NCI-H748 (cell line): ENCODE measurements at regions not wholly inside any gene's neighbourhood (a gene's known extent, or its start where the extent isn't known, plus 50 kb on each side); places are given as distances from the start of the nearest gene placed in this dataset.
"Not testable (repeated sequence)": the region's sequence is repeated elsewhere in the genome, so short reads cannot be mapped to it uniquely, and the experiment has no call there.

Source experiments
- DNase-seq: peaks from one replicate; lab custom pipeline; 2025; ENCODE audit not compliant: unreplicated experiment; lab: John Stamatoyannopoulos, UW

DNA sequence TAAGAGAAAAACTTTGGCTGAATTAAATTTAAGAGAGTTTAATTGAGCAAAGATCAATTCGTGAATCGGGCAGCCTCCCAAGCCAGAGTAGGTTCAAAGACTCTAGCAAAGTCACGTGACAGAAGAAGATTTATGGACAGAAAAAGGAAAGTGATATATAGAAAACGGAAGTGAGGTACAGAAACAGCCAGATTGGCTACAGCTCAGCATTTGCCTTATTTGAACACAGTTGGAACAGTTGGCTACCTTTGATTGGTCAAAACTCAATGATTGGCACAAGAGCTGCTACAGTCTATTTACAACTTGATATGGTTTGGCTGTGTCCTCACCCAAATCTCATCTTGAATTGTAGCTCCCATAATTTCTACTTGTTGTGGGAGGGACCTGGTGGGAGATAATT, 102.6 kb downstream of the PLG start:
- no peak for DNase-seq

DNA sequence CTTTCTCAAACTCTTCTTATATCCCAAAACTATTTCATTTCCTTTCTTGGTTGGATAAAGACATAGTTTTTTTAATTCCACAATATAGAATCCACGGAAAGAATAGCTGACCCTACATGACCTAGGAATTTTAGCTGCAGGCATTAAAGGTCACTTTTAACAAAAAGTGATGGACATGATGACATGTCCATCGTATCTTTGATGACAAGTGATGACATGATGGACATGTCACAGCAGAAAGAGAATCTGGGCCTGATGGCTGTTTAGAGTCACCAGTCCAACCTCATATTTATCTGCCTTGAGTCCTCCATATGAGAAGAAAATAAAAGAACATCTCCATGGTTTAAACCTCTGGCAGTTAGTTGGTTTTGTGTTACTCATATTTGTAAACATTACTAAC, 106.2 kb downstream of the PLG start:
- no peak for DNase-seq

DNA sequence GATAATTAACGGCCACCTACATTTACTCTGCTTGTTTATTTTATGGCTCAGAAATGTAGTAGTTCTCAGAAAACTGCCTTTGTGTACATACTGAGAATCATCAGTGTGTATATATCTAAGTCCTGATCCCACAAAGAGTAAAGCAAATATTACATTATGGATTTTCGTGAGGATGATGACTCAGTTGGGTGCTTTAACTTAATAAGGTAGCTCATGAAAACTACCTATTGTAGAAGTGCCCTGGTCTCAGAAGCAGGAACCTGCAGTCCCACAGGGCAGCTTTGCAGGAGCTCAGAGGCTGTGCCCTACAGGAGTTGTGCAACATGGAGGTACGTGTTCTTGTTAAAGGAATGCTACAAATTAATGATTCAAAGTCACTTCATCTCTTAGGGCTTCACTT, 108.2 kb downstream of the PLG start:
- peak; percentile 26 for DNase-seq

DNA sequence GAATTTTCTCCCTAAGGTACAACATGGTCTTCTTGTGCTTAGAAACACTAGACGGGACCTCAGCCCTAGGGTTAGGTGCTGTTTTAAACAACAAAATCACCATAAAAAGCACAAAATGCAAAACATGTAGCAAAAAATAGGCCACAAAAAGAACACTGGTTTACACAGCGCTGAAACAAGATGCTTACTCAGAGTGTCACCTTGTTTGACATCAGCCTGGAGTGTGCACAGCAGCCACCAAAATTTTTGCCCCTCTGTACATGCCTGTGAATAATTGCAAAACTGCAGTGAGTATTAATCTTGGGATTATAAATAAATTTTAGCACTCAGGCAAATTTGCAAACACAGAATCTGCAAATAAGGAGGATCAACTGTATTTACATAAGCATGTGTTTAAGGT, 110.1 kb downstream of the PLG start:
- no peak for DNase-seq

DNA sequence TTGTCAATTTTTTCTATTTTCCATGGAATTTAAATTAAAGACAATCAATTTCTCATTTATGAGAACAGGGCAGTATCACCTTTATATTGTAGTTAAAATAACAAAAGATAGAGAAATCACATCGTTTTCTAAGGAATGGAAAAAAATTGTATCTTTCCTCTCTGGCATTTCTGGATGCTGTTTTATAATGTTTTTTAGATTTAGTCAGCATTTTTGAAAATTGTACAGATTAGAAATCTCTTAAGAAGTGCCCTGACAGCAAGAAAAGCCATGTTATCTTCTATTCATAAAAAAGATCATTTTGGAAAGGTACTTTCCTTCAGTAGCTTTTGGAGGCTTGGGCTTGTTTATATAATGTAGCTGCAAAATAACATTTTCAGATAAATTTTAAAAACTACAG, 116.9 kb downstream of the PLG start:
- no peak for DNase-seq

DNA sequence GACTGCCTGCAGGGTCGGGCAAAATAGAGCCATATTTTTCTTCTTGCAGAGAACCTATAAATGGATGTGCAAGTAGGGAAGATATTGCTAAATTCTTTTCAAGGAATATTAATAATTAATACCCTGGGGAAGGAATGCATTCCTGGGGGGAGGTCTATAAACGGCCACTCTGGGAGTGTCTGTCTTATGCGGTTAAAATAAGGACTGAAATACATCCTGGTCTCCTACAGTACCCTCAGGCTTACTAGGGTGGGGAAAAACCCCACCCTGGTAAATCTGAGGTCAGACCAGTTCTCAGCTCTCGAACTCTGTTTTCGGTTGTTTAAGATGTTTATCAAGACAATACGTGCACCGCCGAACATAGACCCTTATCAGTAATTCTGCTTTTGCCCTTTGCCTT, 118.6 kb downstream of the PLG start:
- not testable (repeated sequence) for DNase-seq

DNA sequence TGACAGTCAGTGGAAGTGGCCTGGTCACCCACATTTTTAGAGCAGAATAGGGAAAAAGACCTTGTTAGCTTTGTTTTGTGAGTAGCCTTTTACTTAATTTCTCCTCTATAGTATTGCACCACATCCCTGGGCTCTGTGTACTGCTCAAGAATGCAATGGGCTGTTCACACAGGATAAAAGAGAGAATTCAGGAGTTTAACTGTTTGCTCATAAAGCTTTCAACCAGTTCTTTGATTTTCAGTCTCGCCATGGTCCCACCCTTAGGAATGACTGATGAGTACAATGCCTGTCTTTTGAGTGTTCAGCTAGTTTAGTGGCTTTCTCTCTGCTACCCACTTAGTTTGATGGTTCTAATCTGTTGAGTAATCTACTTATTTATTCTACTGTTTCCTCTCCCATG, 129.7 kb downstream of the PLG start:
- no peak for DNase-seq

DNA sequence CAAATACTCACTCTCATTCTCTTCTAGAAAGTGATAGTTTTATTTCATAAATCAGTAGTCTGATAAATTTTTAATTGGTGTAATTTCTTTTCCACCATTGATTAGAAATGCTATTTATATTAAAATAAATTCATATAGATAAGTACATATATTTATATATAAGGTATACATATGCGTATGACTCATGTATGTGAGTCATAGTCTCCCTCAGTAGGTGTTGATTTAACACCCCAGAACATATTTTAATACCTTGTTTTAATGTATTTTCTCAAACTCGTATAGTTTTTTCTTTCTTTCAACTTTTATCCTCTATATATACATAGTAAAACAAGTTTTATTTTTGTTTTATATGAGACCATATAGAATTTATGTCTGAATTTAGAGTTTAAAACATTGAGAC, 130.4 kb downstream of the PLG start:
- no peak for DNase-seq

DNA sequence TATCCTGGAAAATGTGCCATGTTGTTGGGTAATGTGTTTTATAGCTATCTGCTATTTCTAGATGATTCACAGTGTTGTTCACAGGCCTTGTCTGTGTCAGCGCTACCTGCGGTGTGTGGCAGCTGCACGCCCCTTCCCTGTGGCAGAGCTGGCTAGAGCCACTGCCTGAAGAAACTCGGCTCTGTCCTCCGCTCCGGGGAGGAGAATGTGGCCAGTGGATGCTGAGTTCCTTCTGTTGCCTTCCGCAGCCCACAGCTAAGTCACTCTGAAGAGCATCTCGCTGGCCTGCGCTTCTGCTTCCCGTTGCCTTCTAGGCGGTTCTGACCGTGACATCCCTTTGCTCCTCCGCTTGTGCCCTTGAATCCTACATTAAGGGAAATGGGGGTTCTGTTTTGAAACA, 135.1 kb downstream of the PLG start:
- peak; percentile 10 for DNase-seq

DNA sequence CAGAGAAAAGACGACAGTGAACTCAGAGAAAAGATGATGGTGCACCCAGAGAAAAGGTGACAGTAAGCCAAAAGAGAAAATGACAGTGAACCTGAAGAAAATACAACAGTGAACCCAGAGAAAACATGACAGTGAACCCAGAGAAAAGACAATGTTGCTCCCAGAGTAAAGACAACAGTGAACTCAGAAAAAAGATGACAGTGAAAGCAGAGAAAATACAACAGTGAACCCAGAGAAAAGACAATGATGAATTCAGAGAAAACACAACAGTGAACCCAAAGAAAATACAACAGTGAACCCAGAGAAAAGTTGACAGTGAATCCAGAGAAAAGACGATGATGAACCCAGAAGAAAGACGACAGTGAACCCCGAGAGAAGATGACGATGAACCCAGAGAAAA, 140.5 kb upstream of the MAP3K4 start:
- no peak for DNase-seq

DNA sequence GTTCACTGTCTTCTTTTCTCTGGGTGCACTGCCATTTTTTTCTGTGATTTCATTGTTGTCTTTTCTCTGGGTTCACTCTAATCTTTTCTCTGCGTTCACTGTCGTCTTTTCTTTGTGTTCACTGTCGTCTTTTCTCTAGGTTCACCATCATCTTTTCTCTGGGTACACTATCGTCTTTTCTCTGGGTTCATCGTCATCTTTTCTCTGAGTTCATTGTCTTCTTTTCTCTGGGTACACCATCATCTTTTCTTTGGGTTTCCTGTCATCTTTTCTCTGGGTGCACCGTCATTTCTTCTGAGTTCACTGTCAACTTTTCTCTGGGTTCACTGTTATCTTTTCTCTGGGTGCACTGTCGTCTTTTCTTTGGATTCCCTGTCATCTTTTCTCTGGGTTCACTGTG, 137.6 kb upstream of the MAP3K4 start:
- no peak for DNase-seq

DNA sequence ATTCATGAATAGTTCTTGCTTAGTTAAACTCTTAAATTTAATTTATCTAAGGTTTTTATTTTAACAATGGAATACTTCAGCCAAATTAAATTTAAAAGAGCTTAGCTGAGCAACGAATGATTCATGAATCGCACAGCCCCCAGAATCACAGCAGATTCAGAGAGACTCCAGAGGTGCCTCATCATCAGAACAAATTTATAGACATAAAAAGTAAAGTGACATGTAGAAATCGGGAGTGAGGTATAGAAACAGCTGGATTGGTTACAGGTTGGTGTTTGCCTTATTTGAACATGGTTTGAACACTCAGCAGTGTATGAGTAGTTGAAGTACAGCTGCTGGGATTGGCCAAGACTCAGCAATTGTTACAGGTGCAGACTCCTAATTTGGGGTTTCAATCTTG, 132.7 kb upstream of the MAP3K4 start:
- no peak for DNase-seq

DNA sequence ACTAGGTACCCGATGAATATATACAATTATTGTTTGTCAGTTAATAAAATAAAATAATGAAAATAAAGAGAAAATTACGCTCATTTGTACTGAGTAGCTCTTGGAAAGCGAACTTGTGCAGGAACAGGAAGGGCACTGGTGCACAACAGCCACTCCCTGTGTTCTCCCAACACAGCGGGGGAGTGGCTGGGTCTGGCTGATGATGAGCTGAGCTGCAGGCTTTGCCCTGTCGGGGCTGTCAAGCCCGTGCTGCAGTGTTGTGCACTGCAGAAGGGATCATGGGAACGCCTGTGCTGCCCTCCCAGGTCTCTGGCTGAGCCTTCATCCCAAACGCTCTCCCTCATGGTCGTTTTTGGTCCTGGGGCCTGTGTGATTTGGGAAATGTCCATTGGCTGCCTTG, 131.7 kb upstream of the MAP3K4 start:
- DNase-seq, result no peak

DNA sequence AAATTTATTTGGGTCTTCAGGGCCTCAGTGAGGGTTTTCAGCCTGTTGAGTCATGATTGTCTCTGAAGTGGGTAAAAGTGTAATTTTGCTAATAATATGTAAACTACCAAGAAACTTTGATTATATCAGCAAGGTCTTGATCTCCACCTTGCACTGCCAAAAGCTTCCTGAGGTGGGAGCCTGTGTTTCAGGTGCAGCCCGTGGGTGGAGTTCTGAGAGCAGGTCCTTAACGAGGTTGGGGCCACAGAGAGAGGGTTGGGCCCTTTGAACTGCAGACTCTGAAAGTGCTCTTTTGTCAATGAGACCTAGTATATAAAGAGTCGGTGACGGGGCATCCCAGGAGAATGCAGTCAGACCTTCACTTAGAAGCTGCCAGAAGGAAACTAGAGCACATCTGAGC, 129.7 kb upstream of the MAP3K4 start:
- no peak for DNase-seq

DNA sequence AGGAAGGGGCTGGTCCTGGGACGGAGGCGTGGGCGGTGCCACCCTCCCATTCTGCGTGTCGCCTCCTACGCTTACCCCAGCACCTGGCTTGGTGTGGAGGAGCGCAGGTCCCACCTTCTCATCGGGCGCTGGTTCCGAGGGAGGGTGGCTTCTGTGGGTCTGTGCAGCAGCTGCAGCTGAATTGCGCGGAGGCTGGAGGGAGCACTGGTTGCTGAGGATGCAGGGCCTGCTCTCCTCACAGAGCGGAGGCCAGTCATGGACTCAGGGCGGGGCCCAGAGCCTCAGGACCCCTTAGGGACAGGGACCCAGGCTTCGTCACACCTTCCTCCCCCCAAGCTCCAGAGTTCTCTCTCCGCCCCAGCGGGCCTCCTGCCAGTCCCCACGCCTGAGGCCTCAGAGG, 127.8 kb upstream of the MAP3K4 start:
- no peak for DNase-seq

DNA sequence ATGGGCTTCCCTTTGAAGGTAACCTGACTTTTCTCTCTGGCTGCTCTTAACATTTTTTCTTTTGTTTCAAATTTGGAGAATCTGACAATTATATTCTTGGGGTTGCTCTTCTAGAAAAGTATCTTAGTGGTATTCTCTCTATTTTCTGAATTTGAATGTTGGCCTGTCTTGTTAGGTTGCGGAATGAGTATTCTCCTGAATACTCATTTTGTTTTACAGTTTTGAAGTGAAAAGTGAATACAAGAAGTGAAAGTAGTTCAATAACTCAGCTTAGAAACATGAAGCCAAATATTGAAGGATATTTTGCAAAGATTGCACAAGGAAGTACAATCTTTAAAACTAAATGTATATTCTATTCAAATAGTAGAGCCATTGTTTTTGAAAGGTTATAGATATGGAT, 120.2 kb upstream of the MAP3K4 start:
- no peak for DNase-seq

DNA sequence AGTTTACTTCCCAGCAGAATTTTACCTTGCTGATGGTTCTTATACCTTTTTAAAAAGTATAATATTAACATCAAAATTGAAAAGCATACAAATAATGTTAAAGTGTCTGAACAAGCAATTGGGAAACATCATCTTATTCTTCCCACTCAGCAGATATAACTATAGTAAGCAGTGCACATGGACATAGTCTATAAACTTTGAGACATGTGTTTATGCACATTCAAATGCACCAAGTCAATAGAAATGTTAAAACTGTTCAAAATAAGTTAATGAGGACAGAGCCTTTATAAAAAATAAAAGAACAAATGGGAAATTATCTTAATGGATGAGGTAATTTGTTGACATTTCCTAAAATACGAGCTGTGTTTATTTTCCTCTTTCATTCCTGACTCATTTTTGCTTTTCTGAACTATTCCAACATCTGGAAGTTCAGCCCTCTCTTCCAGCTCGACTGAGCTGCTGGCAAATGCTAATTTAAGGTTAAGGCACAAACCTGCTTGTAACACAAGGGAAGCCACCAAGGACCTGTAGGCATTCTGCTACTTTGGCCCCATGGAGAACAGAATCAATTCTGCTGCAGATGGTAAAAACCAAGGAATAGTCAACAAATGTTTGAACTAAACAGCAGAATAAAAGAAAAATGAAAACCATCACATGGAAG, 110.3 kb upstream of the MAP3K4 start:
- no peak for DNase-seq

DNA sequence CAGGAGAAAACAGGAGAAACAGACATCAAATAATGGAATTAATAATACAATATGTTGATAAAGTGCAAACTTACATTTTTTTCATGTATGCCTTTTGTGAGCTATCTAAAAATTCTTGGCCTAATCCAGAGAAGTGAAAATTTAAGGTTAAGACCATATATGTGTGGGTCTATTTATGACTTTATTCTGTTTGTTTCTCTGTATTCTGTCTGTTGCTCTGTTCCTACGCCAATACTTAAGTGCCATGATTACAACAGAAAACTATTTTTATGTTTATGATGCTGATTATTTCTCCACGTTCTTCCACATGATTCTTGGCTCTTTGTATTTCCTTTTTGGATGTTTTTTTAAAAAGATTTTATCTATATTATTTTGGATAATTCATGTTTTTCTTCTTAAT, 109.6 kb upstream of the MAP3K4 start:
- DNase-seq, result no peak

DNA sequence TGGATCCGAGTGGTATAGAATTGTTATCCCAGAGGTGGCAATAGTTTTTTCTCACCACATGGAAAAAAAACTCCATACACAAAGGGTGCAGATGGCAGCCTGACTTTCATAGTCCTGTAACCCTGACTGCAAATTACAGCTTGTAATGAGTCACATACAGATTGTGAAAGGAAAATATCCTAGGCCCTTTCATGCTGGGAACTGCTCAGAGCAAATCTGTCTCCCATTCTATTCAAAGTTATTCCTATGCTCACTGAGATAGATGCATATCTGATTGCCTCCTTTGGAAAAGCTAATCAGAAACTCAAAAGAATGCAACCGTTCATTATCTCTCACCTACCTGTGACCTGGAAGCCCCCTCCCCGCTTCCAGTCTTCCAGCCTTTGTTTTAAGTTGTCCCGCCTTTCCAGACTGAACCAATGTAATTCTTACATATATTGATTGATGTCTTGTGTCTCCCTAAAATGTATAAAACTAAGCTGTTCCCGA, 108.7 kb upstream of the MAP3K4 start:
- DNase-seq, result no peak

DNA sequence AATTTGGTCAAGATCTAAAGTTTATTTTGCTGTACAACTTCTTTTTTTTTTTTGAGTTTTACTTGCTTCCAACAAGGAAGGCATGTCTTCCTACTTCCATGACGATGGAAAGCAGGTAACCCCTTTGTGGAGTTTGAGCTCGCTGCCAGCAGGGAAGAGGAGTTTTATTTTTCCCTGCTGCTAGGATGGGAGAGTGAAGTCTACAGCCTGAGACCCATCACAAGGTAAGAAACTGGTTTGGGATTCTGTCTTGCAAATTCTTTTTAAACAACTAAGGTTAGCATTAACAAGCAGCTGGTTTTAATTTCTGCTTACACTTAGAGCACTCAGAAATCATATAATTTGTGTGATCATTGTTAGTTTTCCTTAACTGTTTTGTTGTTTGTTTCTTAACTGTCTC, 108.0 kb upstream of the MAP3K4 start:
- DNase-seq, result no peak

DNA sequence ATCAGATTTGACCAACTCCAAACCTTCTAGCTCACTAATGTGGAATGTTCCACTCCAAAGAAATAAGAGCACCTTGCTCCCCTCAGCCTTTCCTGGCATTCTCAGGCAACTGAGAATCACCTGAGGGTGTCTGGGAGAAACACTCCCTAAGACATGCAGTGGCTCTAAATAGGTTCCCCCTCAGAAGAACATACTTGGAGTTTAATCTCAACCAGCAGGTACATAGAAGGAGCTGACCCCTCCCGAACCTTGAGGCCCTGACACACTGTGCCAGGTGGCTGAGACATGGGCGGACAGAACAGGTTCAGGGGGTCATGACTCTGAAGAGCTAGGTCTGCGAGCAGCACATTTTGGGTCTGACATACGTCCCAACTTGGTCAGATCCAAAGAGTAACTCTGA, 107.6 kb upstream of the MAP3K4 start:
- no peak for DNase-seq

DNA sequence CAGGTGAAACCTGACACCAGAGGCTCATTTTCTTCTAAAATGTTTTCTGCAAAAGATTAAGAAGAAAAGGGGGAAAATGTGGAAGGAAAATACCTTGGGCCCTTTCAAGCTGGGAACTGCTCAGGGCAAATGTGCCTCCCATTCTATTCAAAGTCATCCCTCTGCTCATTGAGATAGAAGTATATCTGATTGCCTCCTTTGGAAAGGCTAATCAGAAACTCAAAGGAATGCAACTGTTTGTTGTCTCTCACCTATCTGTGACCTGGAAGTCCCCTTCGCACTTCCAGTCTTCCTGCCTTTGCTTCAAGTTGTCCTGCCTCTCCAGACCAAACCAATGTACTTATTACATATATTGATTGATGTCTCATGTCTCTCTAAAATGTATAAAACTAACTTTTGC, 102.4 kb upstream of the MAP3K4 start:
- DNase-seq, result not testable (repeated sequence)

DNA sequence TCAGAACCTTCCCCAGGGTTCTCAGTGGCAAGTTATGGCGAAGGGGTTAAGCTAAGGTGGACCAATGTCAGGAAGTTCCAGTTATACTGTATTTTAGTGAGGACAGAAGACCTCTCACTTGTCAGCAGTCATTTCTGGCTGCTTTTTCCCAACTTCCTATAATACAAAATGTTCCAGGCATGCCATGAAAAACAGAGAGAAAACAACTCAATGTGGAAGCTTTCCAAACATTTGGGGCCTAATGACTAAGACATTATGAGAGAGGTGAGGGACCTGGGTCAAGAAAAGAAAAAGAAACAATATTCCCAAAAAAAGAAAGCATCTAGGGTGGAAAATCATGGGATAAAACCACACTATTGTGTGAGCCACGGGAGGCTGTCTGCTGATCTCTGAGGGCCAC, 99.9 kb upstream of the MAP3K4 start:
- no peak for DNase-seq

DNA sequence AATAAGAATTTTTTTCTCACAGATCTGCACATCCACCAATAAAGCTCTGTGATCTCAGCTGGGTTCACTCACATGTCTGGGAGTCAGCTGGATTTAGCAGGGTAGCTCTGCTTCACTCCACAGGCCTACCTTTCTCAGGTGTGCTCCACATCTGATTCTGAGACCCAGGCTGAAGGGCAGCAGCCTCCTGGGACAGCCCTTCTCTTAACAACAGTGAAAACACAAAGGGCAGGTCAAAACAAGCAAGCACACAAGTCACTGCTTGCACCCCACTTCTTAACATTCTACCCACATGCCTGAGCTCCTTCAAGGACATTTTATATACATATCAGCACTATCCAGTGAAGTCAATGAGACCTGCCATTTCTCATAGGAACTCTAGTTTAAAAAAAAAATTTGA, 96.0 kb upstream of the MAP3K4 start:
- DNase-seq, result no peak
